ENCODE measurements at regions not wholly inside any gene's neighbourhood (a gene's known extent, or its start where the extent isn't known, plus 50 kb on each side); places are given as distances from the start of the nearest gene placed in this dataset.

DNA sequence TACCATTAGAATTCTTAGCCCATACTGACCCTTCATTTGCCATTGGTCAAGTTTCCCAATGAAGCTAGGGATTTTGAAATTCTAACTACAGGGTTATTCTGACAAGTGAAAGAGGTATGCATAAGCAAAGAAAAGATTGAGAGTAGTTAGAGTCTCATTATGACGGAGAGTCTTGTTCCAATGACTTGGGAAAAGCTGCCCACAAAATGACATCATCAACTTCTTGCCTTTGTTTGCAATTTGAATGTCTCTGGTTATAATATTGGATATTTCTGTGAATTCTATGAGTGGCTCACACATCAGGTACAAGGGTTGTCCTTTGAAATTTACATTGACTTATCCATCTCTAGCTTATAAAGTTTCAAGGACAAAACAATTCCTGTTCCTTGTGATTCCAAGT is 772.2 kb downstream of the TRIB2 start:
- no peaks in the 10 kb centered on the region for H3K36me3 ChIP-seq (ENCODE audit: control insufficient read depth in 2 of 2, insufficient read depth in 1 of 2, low read length in 2 of 2)
- no peak overlapping the region for H3K4me3 ChIP-seq (ENCODE audit: low read depth, low read length)
- TF ChIP-seq, protein P1, sequence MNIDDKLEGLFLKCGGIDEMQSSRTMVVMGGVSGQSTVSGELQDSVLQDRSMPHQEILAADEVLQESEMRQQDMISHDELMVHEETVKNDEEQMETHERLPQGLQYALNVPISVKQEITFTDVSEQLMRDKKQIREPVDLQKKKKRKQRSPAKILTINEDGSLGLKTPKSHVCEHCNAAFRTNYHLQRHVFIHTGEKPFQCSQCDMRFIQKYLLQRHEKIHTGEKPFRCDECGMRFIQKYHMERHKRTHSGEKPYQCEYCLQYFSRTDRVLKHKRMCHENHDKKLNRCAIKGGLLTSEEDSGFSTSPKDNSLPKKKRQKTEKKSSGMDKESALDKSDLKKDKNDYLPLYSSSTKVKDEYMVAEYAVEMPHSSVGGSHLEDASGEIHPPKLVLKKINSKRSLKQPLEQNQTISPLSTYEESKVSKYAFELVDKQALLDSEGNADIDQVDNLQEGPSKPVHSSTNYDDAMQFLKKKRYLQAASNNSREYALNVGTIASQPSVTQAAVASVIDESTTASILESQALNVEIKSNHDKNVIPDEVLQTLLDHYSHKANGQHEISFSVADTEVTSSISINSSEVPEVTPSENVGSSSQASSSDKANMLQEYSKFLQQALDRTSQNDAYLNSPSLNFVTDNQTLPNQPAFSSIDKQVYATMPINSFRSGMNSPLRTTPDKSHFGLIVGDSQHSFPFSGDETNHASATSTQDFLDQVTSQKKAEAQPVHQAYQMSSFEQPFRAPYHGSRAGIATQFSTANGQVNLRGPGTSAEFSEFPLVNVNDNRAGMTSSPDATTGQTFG (tag by site-specific recombination; IDR thresholded peaks at IDR 0.05; ENCODE audit: borderline replicate concordance) = no peak
- TF ChIP-seq ZNF132 (tag by site-specific recombination; IDR thresholded peaks at IDR 0.05; ENCODE audit: borderline replicate concordance) (no peak), SP3 (tag by site-specific recombination; IDR thresholded peaks at IDR 0.05) (no peak), ZSCAN16 (tag by site-specific recombination; IDR thresholded peaks at IDR 0.05) (no peak), ZNF600 (tag by site-specific recombination; IDR thresholded peaks at IDR 0.05) (no peak), ZNF140 (tag by site-specific recombination; IDR thresholded peaks at IDR 0.05) (no peak), HOXD13 (CRISPR knock-in tag; IDR thresholded peaks at IDR 0.05; ENCODE audit: borderline replicate concordance) (no peak), ZSCAN23 (tag by site-specific recombination; IDR thresholded peaks at IDR 0.05) (no peak), ZNF747 (tag by site-specific recombination; IDR thresholded peaks at IDR 0.05) (no peak), IKZF3 (tag by site-specific recombination; IDR thresholded peaks at IDR 0.05) (no peak), YY2 (tag by site-specific recombination; IDR thresholded peaks at IDR 0.05) (no peak), YY1 (tag by site-specific recombination; IDR thresholded peaks at IDR 0.05) (no peak), ZNF175 (tag by site-specific recombination; IDR thresholded peaks at IDR 0.05) (no peak), TRIM28 (IDR thresholded peaks at IDR 0.05; ENCODE audit: borderline replicate concordance, low read length) (no peak), ZSCAN30 (tag by site-specific recombination; IDR thresholded peaks at IDR 0.05) (no peak), ZNF626 (tag by site-specific recombination; IDR thresholded peaks at IDR 0.05) (no peak)
- TF ChIP-seq, protein P2, sequence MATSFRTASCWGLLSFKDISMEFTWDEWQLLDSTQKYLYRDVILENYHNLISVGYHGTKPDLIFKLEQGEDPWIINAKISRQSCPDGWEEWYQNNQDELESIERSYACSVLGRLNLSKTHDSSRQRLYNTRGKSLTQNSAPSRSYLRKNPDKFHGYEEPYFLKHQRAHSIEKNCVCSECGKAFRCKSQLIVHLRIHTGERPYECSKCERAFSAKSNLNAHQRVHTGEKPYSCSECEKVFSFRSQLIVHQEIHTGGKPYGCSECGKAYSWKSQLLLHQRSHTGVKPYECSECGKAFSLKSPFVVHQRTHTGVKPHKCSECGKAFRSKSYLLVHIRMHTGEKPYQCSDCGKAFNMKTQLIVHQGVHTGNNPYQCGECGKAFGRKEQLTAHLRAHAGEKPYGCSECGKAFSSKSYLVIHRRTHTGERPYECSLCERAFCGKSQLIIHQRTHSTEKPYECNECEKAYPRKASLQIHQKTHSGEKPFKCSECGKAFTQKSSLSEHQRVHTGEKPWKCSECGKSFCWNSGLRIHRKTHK (tag by site-specific recombination; IDR thresholded peaks at IDR 0.05) = no peak
- TF ChIP-seq, protein P3, sequence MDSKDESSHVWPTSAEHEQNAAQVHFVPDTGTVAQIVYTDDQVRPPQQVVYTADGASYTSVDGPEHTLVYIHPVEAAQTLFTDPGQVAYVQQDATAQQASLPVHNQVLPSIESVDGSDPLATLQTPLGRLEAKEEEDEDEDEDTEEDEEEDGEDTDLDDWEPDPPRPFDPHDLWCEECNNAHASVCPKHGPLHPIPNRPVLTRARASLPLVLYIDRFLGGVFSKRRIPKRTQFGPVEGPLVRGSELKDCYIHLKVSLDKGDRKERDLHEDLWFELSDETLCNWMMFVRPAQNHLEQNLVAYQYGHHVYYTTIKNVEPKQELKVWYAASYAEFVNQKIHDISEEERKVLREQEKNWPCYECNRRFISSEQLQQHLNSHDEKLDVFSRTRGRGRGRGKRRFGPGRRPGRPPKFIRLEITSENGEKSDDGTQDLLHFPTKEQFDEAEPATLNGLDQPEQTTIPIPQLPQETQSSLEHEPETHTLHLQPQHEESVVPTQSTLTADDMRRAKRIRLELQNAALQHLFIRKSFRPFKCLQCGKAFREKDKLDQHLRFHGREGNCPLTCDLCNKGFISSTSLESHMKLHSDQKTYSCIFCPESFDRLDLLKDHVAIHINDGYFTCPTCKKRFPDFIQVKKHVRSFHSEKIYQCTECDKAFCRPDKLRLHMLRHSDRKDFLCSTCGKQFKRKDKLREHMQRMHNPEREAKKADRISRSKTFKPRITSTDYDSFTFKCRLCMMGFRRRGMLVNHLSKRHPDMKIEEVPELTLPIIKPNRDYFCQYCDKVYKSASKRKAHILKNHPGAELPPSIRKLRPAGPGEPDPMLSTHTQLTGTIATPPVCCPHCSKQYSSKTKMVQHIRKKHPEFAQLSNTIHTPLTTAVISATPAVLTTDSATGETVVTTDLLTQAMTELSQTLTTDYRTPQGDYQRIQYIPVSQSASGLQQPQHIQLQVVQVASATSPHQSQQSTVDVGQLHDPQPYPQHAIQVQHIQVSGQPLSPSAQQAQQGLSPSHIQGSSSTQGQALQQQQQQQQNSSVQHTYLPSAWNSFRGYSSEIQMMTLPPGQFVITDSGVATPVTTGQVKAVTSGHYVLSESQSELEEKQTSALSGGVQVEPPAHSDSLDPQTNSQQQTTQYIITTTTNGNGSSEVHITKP (tag by site-specific recombination; IDR thresholded peaks at IDR 0.05) = no peak
- TF ChIP-seq, protein P4, sequence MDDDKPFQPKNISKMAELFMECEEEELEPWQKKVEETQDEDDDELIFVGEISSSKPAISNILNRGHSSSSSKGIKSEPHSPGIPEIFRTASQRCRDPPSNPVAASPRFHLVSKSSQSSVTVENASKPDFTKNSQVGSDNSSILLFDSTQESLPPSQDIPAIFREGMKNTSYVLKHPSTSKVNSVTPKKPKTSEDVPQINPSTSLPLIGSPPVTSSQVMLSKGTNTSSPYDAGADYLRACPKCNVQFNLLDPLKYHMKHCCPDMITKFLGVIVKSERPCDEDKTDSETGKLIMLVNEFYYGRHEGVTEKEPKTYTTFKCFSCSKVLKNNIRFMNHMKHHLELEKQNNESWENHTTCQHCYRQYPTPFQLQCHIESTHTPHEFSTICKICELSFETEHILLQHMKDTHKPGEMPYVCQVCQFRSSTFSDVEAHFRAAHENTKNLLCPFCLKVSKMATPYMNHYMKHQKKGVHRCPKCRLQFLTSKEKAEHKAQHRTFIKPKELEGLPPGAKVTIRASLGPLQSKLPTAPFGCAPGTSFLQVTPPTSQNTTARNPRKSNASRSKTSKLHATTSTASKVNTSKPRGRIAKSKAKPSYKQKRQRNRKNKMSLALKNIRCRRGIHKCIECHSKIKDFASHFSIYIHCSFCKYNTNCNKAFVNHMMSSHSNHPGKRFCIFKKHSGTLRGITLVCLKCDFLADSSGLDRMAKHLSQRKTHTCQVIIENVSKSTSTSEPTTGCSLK (tag by site-specific recombination; IDR thresholded peaks at IDR 0.05) = no peak
- TF ChIP-seq, protein P5, sequence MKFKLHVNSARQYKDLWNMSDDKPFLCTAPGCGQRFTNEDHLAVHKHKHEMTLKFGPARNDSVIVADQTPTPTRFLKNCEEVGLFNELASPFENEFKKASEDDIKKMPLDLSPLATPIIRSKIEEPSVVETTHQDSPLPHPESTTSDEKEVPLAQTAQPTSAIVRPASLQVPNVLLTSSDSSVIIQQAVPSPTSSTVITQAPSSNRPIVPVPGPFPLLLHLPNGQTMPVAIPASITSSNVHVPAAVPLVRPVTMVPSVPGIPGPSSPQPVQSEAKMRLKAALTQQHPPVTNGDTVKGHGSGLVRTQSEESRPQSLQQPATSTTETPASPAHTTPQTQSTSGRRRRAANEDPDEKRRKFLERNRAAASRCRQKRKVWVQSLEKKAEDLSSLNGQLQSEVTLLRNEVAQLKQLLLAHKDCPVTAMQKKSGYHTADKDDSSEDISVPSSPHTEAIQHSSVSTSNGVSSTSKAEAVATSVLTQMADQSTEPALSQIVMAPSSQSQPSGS (tag by site-specific recombination; IDR thresholded peaks at IDR 0.05; ENCODE audit: low read depth) = no peak
- no peaks in the 10 kb centered on the region for H3K4me1 ChIP-seq (ENCODE audit: control insufficient read depth, insufficient read depth, low read length)
- H3K9me3 ChIP-seq (ENCODE audit: control insufficient read depth, insufficient read depth, low read depth, low read length) = no peaks in the 10 kb centered on the region
- ChIA-PET POLR2A (no interaction called here), CTCF (interaction anchor here (0.7 to 1.0 kb wide), 2 partner anchors 11 to 14 kb away, joined by 3 to 6 read pairs; no protein-coding TSS in a partner anchor)
- no peak overlapping the region for H3K27ac ChIP-seq (ENCODE audit: extremely low read depth, low read depth, low read length)
